ENCODE measurements at regions not wholly inside any gene's neighbourhood (a gene's known extent, or its start where the extent isn't known, plus 50 kb on each side); places are given as distances from the start of the nearest gene placed in this dataset.

- no peak for TF ChIP-seq ZNF70 (CRISPR knock-in tag; IDR thresholded peaks at IDR 0.05)
- no peak for TF ChIP-seq TOX (CRISPR knock-in tag; IDR thresholded peaks at IDR 0.05; ENCODE audit: borderline replicate concordance)
- no peak for TF ChIP-seq POU6F1 (CRISPR knock-in tag; IDR thresholded peaks at IDR 0.05; ENCODE audit: borderline replicate concordance, low read depth)
- TF ChIP-seq GLIS3 (CRISPR knock-in tag; IDR thresholded peaks at IDR 0.05): no peak
- no peak for TF ChIP-seq CREB5 (CRISPR knock-in tag; IDR thresholded peaks at IDR 0.05; ENCODE audit: low read depth)
- TF ChIP-seq PPARA (CRISPR knock-in tag; IDR thresholded peaks at IDR 0.05; ENCODE audit: borderline replicate concordance): no peak
- TF ChIP-seq ISL1 (CRISPR knock-in tag; IDR thresholded peaks at IDR 0.05): no peak
- no peak for ATAC-seq
These were observed 59.4 kb upstream of the MSN start for GRCh38 chrX:65608026-65608425.

GRCh38 chrX:65607070-65607742, 60.2 kb upstream of the MSN start:
- no peak for ATAC-seq
- TF ChIP-seq POU6F1 (CRISPR knock-in tag; IDR thresholded peaks at IDR 0.05; ENCODE audit: borderline replicate concordance, low read depth) (no peak), RARB (CRISPR knock-in tag; IDR thresholded peaks at IDR 0.05) (no peak), TCF4 (CRISPR knock-in tag; IDR thresholded peaks at IDR 0.05; ENCODE audit: borderline replicate concordance) (no peak), ZNF565 (CRISPR knock-in tag; conservative IDR thresholded peaks at IDR 0.05; ENCODE audit: low read depth) (no peak), TOX (CRISPR knock-in tag; IDR thresholded peaks at IDR 0.05; ENCODE audit: borderline replicate concordance) (no peak), ZNF70 (CRISPR knock-in tag; IDR thresholded peaks at IDR 0.05) (no peak), ARNTL (CRISPR knock-in tag; IDR thresholded peaks at IDR 0.05; ENCODE audit: borderline replicate concordance, low read depth) (no peak), ZFP30 (CRISPR knock-in tag; IDR thresholded peaks at IDR 0.05) (no peak), PPARA (CRISPR knock-in tag; IDR thresholded peaks at IDR 0.05; ENCODE audit: borderline replicate concordance) (no peak), TSHZ2 (CRISPR knock-in tag; IDR thresholded peaks at IDR 0.05) (no peak), CSDC2 (CRISPR knock-in tag; IDR thresholded peaks at IDR 0.05) (no peak), OSR1 (CRISPR knock-in tag; IDR thresholded peaks at IDR 0.05) (no peak), PATZ1 (CRISPR knock-in tag; IDR thresholded peaks at IDR 0.05; ENCODE audit: borderline replicate concordance) (no peak), ZNF8 (CRISPR knock-in tag; IDR thresholded peaks at IDR 0.05) (no peak), GLIS3 (CRISPR knock-in tag; IDR thresholded peaks at IDR 0.05) (no peak), ZFP3 (CRISPR knock-in tag; IDR thresholded peaks at IDR 0.05) (no peak), ESRRG (CRISPR knock-in tag; IDR thresholded peaks at IDR 0.05) (no peak), ZC3H10 (CRISPR knock-in tag; IDR thresholded peaks at IDR 0.05) (no peak), SNAI2 (CRISPR knock-in tag; IDR thresholded peaks at IDR 0.05) (no peak)

- no peak for ATAC-seq
- TF ChIP-seq ZNF8 (CRISPR knock-in tag; IDR thresholded peaks at IDR 0.05) (no peak), BACH2 (CRISPR knock-in tag; IDR thresholded peaks at IDR 0.05; ENCODE audit: borderline replicate concordance) (no peak), TCF4 (CRISPR knock-in tag; IDR thresholded peaks at IDR 0.05; ENCODE audit: borderline replicate concordance) (no peak)
These were observed 65.3 kb upstream of the MSN start for GRCh38 chrX:65602221-65602560.
